ENCODE measurements at regions not wholly inside any gene's neighbourhood (a gene's known extent, or its start where the extent isn't known, plus 50 kb on each side); places are given as distances from the start of the nearest gene placed in this dataset.

DNA sequence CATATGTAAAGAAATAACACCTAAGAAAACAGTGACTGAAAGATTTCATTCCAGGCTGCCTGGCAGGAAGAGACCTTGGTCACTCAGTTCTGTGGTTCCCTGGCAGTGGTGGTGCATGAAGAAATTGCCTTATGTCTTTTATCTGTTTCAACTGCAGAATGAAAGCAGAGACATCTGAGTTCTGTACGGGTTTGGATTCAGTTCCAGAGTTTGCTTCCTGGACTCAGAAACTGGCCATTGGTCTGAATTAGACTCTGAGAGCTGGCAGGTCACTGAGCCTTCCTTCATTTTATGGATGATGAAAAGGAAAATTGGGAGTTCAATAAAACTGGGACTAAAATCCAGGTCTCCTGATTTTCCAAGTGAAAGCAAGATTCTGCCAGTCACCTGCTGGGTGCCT is 428.9 kb upstream of the AUTS2 start:
- Histone ChIP-seq H3K79me2 (no peaks in the 10 kb centered on the region), H3K9me3 (ENCODE audit: control insufficient read depth, low read length) (no peaks in the 10 kb centered on the region), H3K4me1 (peaks cover 6% of the 10 kb centered on the region), H3K27me3 (ENCODE audit: control insufficient read depth, insufficient read depth, low read length) (no peaks in the 10 kb centered on the region), H3K4me3 (ENCODE audit: low read depth, low read length) (no peak overlapping the region), H3K36me3 (ENCODE audit: control insufficient read depth, insufficient read depth, low read length) (no peaks in the 10 kb centered on the region), H3K9ac (no peak overlapping the region), H2AFZ (no peak overlapping the region), H3K27ac (no peak overlapping the region), H3K4me2 (ENCODE audit: low read length) (no peak overlapping the region)
- TF ChIP-seq, protein P1, sequence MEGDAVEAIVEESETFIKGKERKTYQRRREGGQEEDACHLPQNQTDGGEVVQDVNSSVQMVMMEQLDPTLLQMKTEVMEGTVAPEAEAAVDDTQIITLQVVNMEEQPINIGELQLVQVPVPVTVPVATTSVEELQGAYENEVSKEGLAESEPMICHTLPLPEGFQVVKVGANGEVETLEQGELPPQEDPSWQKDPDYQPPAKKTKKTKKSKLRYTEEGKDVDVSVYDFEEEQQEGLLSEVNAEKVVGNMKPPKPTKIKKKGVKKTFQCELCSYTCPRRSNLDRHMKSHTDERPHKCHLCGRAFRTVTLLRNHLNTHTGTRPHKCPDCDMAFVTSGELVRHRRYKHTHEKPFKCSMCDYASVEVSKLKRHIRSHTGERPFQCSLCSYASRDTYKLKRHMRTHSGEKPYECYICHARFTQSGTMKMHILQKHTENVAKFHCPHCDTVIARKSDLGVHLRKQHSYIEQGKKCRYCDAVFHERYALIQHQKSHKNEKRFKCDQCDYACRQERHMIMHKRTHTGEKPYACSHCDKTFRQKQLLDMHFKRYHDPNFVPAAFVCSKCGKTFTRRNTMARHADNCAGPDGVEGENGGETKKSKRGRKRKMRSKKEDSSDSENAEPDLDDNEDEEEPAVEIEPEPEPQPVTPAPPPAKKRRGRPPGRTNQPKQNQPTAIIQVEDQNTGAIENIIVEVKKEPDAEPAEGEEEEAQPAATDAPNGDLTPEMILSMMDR (IDR thresholded peaks at IDR 0.05) = no peak

DNA sequence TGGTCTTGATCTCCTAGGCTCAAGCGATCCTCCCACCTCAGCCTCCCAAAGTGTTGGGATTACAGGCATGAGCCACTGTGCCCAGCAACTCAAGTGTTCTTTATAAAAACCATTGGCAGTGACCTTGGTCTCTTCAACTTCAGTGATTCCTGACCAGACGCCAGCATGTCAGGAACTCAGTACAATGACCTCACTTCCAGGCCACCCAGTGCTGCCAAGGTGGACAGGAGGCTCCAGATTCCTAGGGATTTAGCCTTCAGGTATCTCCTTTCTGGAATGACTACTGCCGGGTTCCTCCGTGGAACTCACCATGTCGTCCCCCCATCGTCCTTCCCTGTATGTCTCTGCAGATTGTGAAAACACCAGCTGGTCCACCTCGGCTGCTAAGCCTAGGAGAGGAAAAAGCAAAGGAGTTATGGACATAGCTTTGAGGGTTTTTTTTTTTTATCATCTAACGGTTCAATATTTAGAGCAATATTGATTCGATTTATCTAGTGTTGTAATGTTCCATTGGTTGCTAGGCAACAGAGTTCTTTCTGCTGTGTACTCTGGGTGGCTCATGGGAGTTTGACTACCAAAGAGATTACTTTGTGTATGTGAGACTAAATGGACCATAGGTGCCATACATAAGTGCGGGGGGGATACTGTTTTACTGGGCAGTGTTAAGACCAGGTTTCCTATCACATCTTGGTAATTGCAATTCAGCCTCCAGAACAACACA is 425.8 kb upstream of the AUTS2 start:
- Histone ChIP-seq H3K79me2 (no peaks in the 10 kb centered on the region), H2AFZ (no peak overlapping the region), H3K36me3 (ENCODE audit: control insufficient read depth, insufficient read depth, low read length) (no peaks in the 10 kb centered on the region), H3K9me3 (ENCODE audit: control insufficient read depth, low read length) (no peaks in the 10 kb centered on the region), H3K4me1 (peaks cover 11% of the 10 kb centered on the region), H3K4me2 (ENCODE audit: low read length) (no peak overlapping the region), H3K9ac (no peak overlapping the region), H3K27me3 (ENCODE audit: control insufficient read depth, insufficient read depth, low read length) (no peaks in the 10 kb centered on the region), H3K27ac (no peak overlapping the region), H3K4me3 (ENCODE audit: low read depth, low read length) (no peak overlapping the region)
- TF ChIP-seq, protein P1 (IDR thresholded peaks at IDR 0.05) = no peak

DNA sequence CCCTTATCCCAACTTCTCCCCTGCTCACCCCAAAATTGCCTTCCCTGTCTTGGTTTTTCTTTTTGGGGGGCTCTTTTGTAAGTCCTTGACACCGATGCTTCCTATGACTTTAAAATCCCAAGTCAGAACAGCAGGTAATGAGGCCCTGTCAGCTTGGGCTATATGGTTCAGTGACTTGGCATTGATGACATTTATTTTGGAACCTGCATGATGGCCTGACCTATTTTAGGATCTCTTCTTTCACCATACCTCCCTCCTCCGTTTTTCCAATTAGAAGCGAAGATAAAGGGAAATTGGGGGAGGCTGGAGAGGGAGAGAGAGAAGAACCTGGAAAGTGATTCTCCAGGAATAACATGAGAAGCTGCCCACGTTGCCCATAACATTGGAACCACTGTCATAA is 424.9 kb upstream of the AUTS2 start:
- TF ChIP-seq, protein P1 (IDR thresholded peaks at IDR 0.05) = no peak

DNA sequence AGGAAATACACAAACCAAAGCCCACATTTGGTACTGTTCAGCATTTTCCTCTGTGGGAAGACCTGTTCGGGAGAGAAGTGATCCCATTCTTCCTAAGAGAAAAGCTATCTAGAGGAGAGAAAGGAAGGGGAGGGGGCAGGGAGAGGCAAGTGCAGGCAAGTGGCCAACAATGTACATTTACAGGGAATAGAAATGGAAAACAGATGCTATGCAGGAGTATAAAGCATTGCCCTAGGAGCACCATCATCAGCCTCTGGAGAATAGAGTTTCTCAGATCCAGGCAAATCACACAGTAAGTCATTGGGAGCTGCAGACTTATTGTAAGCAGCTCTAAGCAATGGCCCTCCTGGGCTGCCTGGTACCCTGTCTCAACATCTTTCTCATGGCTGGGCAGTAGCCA is 424.4 kb upstream of the AUTS2 start:
- Histone ChIP-seq H3K4me2 (ENCODE audit: low read length) (no peak overlapping the region), H3K27me3 (ENCODE audit: control insufficient read depth, insufficient read depth, low read length) (no peaks in the 10 kb centered on the region), H3K36me3 (ENCODE audit: control insufficient read depth, insufficient read depth, low read length) (no peaks in the 10 kb centered on the region), H3K9ac (no peak overlapping the region), H3K79me2 (no peaks in the 10 kb centered on the region), H3K4me1 (peaks cover 11% of the 10 kb centered on the region), H3K9me3 (ENCODE audit: control insufficient read depth, low read length) (no peaks in the 10 kb centered on the region), H3K4me3 (ENCODE audit: low read depth, low read length) (no peak overlapping the region), H2AFZ (no peak overlapping the region), H3K27ac (no peak overlapping the region)
- TF ChIP-seq, protein P1 (IDR thresholded peaks at IDR 0.05) = no peak

More for the DNA sequence above, 424.9 kb upstream of the AUTS2 start:
- Histone ChIP-seq H3K9ac (no peak overlapping the region), H3K27ac (no peak overlapping the region), H3K4me2 (ENCODE audit: low read length) (no peak overlapping the region), H3K4me3 (ENCODE audit: low read depth, low read length) (no peak overlapping the region), H3K36me3 (ENCODE audit: control insufficient read depth, insufficient read depth, low read length) (no peaks in the 10 kb centered on the region), H3K27me3 (ENCODE audit: control insufficient read depth, insufficient read depth, low read length) (no peaks in the 10 kb centered on the region), H3K9me3 (ENCODE audit: control insufficient read depth, low read length) (no peaks in the 10 kb centered on the region), H3K4me1 (peaks cover 11% of the 10 kb centered on the region), H2AFZ (no peak overlapping the region), H3K79me2 (no peaks in the 10 kb centered on the region)

DNA sequence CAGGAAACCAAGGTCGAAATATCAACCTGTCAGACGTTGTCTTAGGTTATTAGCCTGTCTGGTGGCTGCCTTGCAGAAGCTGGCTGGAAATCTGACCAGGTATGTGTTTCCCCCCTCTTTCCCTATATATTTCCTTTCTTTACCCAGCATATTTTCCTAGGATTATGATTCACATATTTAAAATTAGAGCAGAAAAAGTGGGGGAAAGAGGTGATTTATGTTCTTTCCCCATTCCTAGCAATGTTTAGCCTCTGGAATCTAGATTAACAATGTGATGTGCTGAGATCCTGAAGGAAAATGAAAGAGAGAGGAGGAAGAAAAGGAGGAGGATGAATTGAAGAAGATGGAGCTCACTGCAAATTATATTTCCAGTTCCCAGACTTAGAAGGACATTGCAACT is 421.4 kb upstream of the AUTS2 start:
- H3K27me3 ChIP-seq (ENCODE audit: control insufficient read depth, insufficient read depth, low read length) = no peaks in the 10 kb centered on the region
- H3K4me3 ChIP-seq (ENCODE audit: low read depth, low read length) = no peak overlapping the region
- no peak overlapping the region for H2AFZ ChIP-seq
- no peak overlapping the region for H3K27ac ChIP-seq
- no peaks in the 10 kb centered on the region for H3K36me3 ChIP-seq (ENCODE audit: control insufficient read depth, insufficient read depth, low read length)
- no peak overlapping the region for H3K4me2 ChIP-seq (ENCODE audit: low read length)
- peaks cover 11% of the 10 kb centered on the region for H3K4me1 ChIP-seq
- H3K9ac ChIP-seq = no peak overlapping the region
- TF ChIP-seq, protein P1 (IDR thresholded peaks at IDR 0.05) = no peak
- H3K79me2 ChIP-seq = no peaks in the 10 kb centered on the region
- H3K9me3 ChIP-seq (ENCODE audit: control insufficient read depth, low read length) = no peaks in the 10 kb centered on the region
